ENCODE measurements at regions not wholly inside any gene's neighbourhood (a gene's known extent, or its start where the extent isn't known, plus 50 kb on each side); places are given as distances from the start of the nearest gene placed in this dataset.

DNA sequence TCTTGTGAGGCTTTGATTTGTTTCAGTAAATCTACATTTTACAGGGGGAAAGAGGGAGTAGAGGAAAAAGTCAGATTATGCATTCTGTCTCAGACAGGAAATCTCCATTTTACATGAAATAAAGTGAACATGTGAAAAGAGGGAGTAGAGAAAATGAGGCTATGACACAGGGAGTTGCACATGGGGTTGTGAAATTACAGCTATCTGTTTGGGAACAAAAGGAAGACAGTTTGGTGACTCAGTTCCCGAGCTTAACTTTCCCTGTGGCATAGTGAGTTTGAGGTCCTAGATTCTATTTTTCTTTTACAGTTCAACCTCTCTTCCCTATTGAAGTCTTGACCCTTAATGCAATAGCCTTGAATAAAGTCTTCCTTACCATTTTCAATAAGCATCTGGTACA is 63.2 kb upstream of the AGR3 start:
- no peak for ATAC-seq
- no peaks in the 10 kb centered on the region for H4K20me1 ChIP-seq (ENCODE audit: insufficient read depth, low read length)
- no peak for DNase-seq (ENCODE audit: low spot score)
- no TSS peak for BruUV-seq (replicated peaks)
- no peak overlapping the region for H3K4me3 ChIP-seq (replicated peaks in 1 of 3; ENCODE audit: insufficient read depth in 1 of 3, low read depth in 2 of 3, low read length in 3 of 3)
- no peak for FAIRE-seq
- no peaks in the 10 kb centered on the region for H3K4me1 ChIP-seq (ENCODE audit: insufficient read depth, low read length)
- intact Hi-C loops (cut with micrococcal nuclease; ENCODE audit: unreplicated experiment): no loop called here
- H3K79me2 ChIP-seq (ENCODE audit: insufficient read depth, low read length): no peaks in the 10 kb centered on the region
- in situ Hi-C loops (cut with HindIII; ENCODE audit: extremely low pct_ligation_motif_present, low pct_unique_long_range_greater_than_20kb): loop anchor here (25.0 kb wide), 1 partner anchor 592 kb away; no protein-coding TSS in a partner anchor
- no peaks in the 10 kb centered on the region for H3K27me3 ChIP-seq (ENCODE audit: control insufficient read depth in 1 of 2, insufficient read depth in 2 of 2, low read length in 2 of 2)
- no peak overlapping the region for H3K4me2 ChIP-seq (ENCODE audit: low read depth, low read length)
- no peak overlapping the region for H2AFZ ChIP-seq (ENCODE audit: low read length)
- ChIA-PET CTCF (ENCODE audit: low intra/inter-chr PET ratio, low total read pairs) (no interaction called here), POLR2A (no interaction called here)
- 0% methylated on average over 1 of the region's 1 CpG for WGBS (ENCODE audit: low lambda C conversion rate)
- no peak overlapping the region for H3K9ac ChIP-seq (ENCODE audit: insufficient read depth, low read depth, low read length)
- no peak overlapping the region for H3K27ac ChIP-seq (ENCODE audit: extremely low read length, insufficient read depth, low read length)
- H3K36me3 ChIP-seq (replicated peaks in 1 of 2; ENCODE audit: control insufficient read depth in 1 of 2, insufficient read depth in 2 of 2, low read length in 2 of 2): no peaks in the 10 kb centered on the region
- TF ChIP-seq ZNF292 (CRISPR knock-in tag; IDR thresholded peaks at IDR 0.05; ENCODE audit: borderline replicate concordance, low read depth): no peak
- no peak for TF ChIP-seq JUND (CRISPR knock-in tag; IDR thresholded peaks at IDR 0.05)
- no peak for TF ChIP-seq JUN (CRISPR knock-in tag; IDR thresholded peaks at IDR 0.05)
- TF ChIP-seq SP140L (CRISPR knock-in tag; IDR thresholded peaks at IDR 0.05; ENCODE audit: borderline replicate concordance): no peak
- TF ChIP-seq ZNF513 (CRISPR knock-in tag; conservative IDR thresholded peaks at IDR 0.05): no peak
- no peak for TF ChIP-seq ZNF704 (CRISPR knock-in tag; IDR thresholded peaks at IDR 0.05; ENCODE audit: borderline replicate concordance)
- TF ChIP-seq RNF2 (conservative IDR thresholded peaks at IDR 0.05; ENCODE audit: low read depth): no peak
- TF ChIP-seq ZNF329 (CRISPR knock-in tag; IDR thresholded peaks at IDR 0.05; ENCODE audit: low read depth): no peak
- H3K9me3 ChIP-seq (ENCODE audit: low read length): peaks cover 24% of the 10 kb centered on the region

Measured in HepG2 (cell line).